ENCODE measurements at regions not wholly inside any gene's neighbourhood (a gene's known extent, or its start where the extent isn't known, plus 50 kb on each side); places are given as distances from the start of the nearest gene placed in this dataset.

DNA sequence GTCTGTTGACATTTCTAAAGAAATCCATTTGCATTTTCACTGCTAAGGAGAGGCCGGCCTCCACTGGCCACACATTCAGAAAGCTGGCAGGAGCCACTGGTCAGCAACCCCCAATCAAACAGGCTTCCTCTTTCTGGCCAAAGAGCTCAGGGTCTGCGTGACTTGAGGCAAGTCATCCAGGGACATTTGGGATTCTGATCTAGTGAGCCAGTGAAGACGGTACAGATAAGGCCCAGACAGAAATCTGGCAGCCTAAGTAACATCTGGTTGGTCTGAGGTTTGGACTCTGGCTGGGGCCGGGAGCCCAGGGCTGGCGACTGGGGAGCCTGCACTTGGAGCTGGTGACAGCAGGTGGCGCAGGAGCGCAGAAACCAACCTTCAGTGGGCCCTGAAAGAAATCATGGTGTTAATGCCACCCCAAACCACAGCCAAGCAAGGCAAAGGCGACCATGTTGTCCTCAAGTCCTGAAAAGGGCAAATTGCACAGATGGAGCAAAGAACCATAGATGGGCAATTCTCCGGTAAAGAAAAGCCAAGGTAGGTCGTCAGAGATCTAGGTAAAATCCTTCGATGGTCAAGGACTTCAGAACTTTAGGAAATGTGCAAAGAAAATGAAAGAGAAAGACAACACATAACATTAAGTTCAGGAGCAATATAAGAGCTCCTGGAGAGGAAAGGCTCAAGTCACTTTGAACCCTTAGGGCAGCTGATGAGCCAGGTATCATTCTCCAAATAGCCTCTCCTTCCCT, 99.4 kb upstream of the BLID start:
- no peak for DNase-seq (ENCODE audit: low read depth)
- no peak overlapping the region for H3K4me3 ChIP-seq (ENCODE audit: low read length)
- TF ChIP-seq, protein P1, sequence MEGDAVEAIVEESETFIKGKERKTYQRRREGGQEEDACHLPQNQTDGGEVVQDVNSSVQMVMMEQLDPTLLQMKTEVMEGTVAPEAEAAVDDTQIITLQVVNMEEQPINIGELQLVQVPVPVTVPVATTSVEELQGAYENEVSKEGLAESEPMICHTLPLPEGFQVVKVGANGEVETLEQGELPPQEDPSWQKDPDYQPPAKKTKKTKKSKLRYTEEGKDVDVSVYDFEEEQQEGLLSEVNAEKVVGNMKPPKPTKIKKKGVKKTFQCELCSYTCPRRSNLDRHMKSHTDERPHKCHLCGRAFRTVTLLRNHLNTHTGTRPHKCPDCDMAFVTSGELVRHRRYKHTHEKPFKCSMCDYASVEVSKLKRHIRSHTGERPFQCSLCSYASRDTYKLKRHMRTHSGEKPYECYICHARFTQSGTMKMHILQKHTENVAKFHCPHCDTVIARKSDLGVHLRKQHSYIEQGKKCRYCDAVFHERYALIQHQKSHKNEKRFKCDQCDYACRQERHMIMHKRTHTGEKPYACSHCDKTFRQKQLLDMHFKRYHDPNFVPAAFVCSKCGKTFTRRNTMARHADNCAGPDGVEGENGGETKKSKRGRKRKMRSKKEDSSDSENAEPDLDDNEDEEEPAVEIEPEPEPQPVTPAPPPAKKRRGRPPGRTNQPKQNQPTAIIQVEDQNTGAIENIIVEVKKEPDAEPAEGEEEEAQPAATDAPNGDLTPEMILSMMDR (conservative IDR thresholded peaks at IDR 0.05; ENCODE audit: low read depth, low read length): peak; percentile 98

DNA sequence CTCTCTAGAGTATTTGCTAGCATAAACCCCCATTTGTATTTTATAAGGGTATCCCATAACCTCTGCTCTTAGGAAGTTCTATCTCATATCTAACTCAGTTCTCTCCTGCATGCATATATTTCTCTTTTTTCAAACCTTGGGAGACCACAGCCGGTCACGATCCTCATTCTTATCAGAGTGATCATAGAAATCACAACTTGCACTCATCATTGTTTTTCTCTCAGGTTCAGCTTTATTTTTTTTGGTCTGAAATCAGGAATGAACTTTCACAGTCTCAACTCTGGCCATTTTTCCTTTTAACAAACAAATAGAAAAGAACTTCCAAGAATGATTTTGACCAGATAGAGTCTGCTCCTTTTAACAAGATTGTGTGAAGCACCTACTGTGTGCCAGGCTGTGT, 98.6 kb upstream of the BLID start:
- no peak for DNase-seq (ENCODE audit: low read depth)
- H3K4me3 ChIP-seq (ENCODE audit: low read length): no peak overlapping the region
- TF ChIP-seq, protein P1 (conservative IDR thresholded peaks at IDR 0.05; ENCODE audit: low read depth, low read length): no peak

DNA sequence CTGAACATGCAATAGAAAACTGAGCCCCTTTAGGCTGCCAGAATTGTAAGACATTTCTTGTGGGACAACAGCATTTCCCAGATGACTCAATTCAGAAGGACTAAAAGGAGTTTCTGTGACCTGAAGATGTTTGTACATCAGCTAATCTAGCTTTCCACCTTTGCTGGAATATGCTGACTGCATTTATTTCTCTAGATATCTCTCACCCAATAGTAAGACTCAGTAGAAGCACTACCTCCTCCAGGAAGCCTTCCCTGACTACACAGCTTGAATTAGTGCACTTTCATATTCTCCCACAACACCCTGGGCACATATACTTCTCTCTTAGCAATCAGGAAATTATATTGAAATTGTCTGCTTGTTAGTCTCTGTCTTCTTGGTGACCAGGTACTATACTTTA, 98.1 kb upstream of the BLID start:
- TF ChIP-seq, protein P1 (conservative IDR thresholded peaks at IDR 0.05; ENCODE audit: low read depth, low read length): no peak
- H3K4me3 ChIP-seq (ENCODE audit: low read length): no peak overlapping the region
- DNase-seq (ENCODE audit: low read depth): no peak

DNA sequence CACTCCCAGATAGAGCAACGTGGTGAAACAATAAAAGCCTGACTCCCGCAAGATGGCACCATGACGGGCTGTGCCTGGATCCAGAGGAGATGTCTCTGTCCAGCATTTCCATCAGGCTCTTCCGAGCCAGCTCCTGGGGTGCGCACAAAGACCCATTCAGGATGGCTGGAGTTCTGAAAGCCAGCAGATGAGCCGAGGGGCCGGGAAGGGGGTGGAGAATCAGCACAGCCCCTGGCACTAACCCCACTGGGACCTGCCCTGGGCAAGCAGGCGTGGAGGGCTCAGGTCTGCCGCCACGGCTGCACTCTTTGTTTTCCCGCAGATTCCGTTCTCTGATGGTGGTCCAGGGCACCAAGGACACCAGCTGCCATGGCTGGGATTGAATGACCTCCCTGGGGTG, 97.2 kb upstream of the BLID start:
- H3K4me3 ChIP-seq (ENCODE audit: low read length): no peak overlapping the region
- TF ChIP-seq, protein P1 (conservative IDR thresholded peaks at IDR 0.05; ENCODE audit: low read depth, low read length): no peak
- no peak for DNase-seq (ENCODE audit: low read depth)

DNA sequence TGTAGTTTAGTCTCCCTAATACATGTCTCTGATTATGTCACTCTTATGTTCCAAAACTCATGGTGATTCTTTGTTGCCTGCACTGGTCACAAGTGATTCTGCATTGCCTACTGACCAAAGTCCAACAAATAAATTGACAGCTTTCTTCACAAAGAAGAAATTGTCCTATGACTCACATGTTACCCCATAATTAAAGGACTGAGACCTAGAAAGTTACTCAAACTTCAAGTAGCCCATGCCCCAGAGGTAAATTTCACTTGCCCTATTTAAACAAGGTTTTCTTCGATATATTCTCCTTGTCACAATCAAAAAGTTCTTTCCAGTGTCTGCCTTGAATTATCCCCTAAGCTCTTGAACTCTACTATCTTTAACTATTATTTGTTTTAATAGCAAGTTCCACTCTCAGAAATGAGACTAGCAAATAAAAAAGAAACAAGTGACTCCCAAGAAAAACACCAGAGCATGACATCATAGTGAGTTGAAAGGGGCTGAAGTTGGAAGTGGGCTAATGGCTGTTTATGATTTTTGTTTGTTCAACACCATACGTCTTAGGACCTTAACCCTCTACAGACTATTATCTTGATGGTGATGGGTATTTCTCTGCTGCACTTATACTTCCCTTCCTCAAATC, 94.5 kb upstream of the BLID start:
- DNase-seq (ENCODE audit: low read depth): no peak
- no peak overlapping the region for H3K4me3 ChIP-seq (ENCODE audit: low read length)
- TF ChIP-seq, protein P1 (conservative IDR thresholded peaks at IDR 0.05; ENCODE audit: low read depth, low read length): no peak

DNA sequence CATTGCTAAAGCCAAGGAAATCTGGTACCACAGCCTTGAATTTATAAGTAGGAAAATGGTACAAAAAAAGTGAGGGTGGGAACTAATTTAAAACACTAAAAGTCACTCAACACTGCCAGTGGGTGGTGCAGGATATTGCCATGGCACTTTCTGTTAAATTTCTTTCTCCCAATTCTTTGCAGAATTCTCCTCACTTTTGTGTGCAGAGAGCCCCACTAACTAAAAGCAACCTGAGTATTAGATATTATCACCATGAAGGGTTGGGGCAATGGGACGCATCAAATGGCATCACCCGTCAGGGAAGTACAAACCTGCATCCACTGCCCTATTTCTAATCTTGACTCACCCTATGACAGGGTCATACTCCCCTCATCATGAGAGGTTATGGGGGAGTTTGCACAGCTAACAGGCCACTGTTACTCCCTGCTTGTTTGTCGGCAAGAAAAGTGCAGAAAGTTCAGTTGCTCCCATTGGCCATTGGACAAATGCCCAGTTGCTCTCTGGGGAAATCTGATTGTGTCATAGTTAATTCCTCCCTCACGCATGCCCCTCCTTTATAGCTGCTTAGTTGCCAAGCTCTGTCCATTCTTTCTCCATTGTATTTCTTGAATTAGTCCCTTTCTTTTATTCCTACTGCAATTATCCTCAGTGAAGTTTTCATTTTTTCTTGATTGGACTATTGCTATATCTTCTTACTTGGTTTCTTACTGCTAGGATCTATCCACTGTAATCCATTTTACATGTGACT, 93.8 kb upstream of the BLID start:
- TF ChIP-seq, protein P1 (conservative IDR thresholded peaks at IDR 0.05; ENCODE audit: low read depth, low read length): no peak

More for the DNA sequence above, 93.8 kb upstream of the BLID start:
- peak; percentile 83 for DNase-seq (ENCODE audit: low read depth)
- no peak overlapping the region for H3K4me3 ChIP-seq (ENCODE audit: low read length)

Data from retinal pigment epithelial cell (primary cell).